HG03108 (cell line): ENCODE measurements at regions not wholly inside any gene's neighbourhood (a gene's known extent, or its start where the extent isn't known, plus 50 kb on each side); places are given as distances from the start of the nearest gene placed in this dataset.

Experiments used
- ATAC-seq: cut with Tn5 transposase; IDR thresholded peaks from one replicate; pipeline ENCODE4 v1.9.1; 2021; ENCODE audit warnings: moderate library complexity; ENCODE audit not compliant: unreplicated experiment

DNA sequence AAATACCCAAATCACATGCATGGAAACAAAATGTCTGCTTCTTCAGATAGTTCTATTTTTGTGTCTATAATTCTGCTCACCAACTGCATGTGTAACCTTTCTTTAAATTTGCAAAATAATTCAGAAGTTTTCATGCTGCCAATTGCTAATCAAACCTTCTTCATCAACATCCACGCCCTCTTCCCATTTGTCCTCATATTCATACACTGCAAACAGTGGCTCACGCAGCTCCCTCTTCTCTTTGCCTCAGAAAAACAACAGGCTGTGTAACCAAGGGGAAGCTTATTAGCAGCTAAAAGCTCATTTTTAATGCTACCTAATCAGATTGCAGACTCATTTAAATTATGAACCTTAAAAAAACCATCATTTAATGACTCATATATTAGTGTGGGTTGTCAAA is 555.0 kb upstream of the EPHA7 start:
- no peak for ATAC-seq

DNA sequence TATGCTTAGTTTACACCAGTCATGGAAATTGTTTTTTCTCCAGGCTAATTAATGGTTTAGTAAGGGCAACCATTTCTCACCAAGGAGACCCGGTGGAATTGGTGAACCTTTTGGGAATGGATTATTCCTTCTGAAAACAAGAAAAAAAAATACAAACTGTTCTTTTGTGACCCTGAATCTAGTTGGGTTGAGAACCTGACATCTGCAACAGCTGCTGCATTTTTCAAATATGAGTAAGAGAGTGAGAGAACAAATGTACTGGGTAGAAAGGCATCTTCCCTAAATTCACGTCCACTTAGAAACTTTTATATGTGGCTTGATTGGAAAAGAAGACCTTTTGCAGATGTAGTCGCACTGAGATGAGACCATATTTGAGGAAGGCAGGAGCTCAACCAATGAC is 553.4 kb upstream of the EPHA7 start:
- no peak for ATAC-seq

GRCh38 chr6:93970684-93971083 is 551.3 kb upstream of the EPHA7 start:
- ATAC-seq = no peak

GRCh38 chr6:93968126-93968525 is 548.8 kb upstream of the EPHA7 start:
- ATAC-seq = no peak

- no peak for ATAC-seq
These were observed 545.6 kb upstream of the EPHA7 start for GRCh38 chr6:93964926-93965325.

- ATAC-seq = no peak
These were observed 545.0 kb upstream of the EPHA7 start for GRCh38 chr6:93964321-93964720.

GRCh38 chr6:93962566-93962965 is 543.2 kb upstream of the EPHA7 start:
- ATAC-seq = no peak

GRCh38 chr6:93954584-93954983 is 535.2 kb upstream of the EPHA7 start:
- ATAC-seq = no peak

GRCh38 chr6:93943661-93944060 is 524.3 kb upstream of the EPHA7 start:
- ATAC-seq = no peak

GRCh38 chr6:93940381-93940780 is 521.0 kb upstream of the EPHA7 start:
- no peak for ATAC-seq

DNA sequence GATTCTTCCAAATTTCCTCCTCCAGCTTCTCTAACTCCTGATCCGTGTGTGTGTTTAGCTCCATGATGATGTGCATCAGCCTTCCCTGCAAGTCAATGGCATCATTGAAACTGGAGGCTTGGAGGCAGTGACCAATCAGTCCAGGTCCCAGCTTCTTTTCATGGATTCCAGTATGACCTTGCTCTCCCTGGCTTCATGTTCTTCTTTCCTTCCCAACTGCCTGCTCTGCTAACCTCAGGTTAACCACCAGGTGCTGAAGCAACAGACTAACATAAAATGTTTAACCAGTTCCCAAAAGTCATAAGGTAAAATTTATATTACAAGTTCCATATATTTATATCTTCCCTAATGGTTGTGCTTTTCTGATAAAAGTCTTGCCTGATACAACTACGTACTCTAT is 512.8 kb upstream of the EPHA7 start:
- ATAC-seq = no peak

- ATAC-seq = no peak
These were observed 508.4 kb upstream of the EPHA7 start for GRCh38 chr6:93927731-93928130.

DNA sequence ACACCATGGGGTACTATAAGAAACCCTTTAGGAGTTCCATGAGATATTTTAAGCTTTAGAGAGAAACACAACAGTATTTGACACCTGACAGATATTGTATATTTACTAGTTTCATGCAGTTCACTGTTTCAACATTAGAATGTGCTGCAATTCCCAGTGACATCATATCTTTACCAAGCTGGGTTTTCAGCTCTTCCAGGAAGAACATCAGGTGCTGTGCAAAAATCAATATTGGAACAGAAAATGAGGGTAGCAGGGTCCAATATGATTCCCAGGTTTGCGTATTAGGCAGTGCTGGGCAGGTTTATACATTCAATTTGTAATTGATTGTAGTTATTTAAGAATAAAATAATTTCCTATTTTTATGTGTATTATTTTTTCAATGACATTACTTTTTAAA is 500.0 kb upstream of the EPHA7 start:
- no peak for ATAC-seq

DNA sequence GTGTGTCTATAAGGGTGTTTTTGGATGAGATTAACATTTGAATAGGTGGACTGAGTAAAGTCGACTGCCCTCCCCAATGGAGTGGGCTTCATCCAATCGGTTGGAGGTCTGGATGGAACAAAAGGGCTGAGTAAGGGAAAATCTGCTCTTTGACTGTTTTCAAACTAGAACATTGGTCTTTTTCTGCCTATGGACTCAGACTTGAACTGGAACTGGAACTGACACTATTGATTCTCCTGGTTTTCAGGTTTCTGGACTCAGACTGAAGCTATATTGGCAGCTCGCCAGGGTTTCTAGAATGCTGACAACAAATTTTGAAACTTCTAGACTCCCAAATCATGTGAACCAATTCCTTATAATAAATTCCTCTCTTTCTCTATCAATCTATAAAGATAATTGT is 498.9 kb upstream of the EPHA7 start:
- no peak for ATAC-seq

- ATAC-seq = no peak
These were observed 497.9 kb upstream of the EPHA7 start for GRCh38 chr6:93917216-93917615.

DNA sequence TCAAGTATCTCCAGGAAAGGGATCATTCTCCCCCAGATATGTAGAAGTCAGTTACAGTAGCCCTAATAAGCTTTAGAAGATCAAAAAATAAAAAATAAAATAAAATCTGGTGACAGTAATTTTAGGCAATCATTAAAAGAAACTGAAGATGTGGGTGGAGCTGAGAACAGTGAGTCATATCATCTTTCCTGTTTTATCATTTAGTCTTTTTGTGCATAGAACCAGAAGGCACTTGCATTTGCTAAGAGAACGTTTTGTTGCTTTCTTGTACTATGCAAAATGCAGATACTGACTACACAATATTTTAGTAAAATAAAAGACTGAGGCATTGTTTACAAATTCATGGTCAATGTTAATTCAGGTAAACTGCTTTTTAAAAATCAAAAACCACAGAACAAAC is 497.4 kb upstream of the EPHA7 start:
- ATAC-seq = no peak

GRCh38 chr6:93915961-93916360 is 496.6 kb upstream of the EPHA7 start:
- no peak for ATAC-seq

DNA sequence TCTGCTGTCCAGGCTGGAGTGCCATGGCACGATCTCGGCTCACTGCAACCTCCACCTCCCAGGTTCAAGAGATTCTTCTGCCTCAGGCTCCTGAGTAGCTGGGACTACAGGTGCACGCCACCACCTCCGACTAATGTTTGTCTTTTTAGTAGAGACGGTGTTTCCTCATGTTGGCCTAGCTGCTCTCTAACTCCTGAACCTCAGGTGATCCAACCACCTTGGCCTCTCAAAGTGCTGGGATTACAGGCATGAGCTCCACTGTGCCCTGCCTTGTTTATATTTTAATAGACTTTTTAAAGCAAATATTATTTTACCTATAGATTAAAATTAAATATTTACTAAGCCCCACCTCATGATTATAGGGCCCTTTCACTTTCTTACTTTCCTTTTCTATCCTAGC is 483.2 kb upstream of the EPHA7 start:
- ATAC-seq = no peak

DNA sequence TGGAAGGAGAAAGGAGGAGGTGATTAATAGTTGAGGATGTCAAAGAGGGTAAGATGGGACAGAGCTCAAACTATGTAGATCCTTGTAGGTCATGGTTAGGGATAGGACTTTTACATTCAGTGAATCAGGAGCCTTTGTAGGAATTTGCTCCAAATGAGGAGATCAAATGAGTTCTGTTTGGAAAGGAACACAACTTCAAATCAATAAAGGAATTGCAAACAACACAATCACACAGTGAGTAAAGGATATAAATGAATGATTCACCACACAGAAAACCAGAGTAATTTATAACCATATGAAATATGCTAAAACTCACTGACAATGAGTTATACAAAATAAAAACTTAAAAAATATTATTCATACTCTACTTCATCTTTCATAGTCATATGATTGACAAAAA is 480.8 kb upstream of the EPHA7 start:
- no peak for ATAC-seq

GRCh38 chr6:93896081-93896480 is 476.7 kb upstream of the EPHA7 start:
- ATAC-seq = no peak

DNA sequence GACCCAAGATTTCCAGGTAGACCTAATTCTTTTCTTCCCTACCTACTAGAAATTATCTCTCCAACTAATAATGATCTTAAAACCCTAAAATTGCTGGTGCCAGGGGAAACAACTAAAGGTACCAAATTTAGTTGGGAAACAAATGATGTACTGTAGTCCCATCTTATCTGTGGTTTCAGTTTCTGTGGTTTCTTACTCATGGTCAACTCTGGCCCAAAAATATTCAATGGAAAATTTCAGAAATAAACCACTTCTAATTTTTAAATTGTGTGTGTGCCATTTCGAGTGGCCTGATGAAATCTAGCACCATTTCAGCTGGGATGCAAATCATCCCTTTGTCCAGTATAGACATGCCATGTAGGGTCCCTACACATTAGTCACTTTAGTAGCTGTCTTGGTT is 475.2 kb upstream of the EPHA7 start:
- no peak for ATAC-seq

DNA sequence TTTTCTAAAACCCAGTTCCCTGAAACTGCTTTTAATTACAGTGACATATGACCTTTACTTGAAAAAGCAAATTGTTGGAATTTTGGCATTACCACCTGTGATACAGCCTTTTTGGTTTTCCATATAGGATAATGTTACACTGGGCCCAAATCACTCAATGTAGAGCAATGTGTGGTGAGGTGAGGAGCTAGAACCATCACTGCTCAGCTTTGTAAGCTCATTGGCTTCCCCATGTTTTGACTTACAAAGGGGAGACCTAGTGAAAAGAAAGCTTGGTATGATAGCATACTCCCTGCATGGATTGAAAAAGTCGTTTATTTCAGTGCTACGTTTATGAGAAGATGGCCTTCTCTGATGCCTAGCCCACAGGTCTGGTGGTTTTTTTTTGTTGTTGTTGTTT is 470.4 kb upstream of the EPHA7 start:
- no peak for ATAC-seq

DNA sequence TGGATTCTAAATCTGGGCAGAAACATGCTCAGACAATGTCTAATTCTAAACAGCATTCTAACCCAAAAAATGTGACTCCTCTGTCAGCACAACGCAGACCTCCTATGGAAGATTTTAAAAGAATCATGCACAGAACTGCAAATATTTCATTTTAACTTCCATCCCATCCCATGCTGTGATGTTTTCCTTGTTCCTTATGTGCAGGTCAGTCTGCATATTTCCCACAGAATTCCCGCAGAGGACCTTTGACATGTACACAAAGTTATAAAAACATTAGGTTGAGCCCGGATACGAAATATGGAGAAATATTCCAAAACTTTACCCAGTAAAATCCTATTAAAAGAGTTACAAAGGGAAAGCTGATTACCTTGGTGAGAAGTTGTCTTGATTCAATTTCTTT is 467.1 kb upstream of the EPHA7 start:
- ATAC-seq = no peak

DNA sequence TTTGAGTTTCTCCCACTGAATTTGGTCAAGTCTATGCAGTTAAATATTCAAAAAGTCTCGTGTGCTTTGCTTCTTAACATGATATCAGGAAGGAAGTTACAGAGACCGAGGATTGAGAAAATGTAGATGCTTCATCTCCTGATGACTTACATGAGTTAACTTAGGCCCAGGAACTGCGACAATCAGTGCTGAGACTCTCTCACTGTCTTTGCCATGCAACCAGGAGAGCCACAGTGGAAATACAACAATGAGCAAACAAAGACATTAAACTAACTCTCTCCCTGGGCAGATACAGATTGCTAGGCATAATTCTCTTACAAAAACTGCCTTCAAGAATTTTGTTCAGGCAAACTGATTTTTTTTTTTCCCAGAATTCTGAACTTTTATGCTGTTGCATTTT is 440.6 kb upstream of the EPHA7 start:
- ATAC-seq = no peak
